HFF-Myc (cell line): ENCODE measurements at regions not wholly inside any gene's neighbourhood (a gene's known extent, or its start where the extent isn't known, plus 50 kb on each side); places are given as distances from the start of the nearest gene placed in this dataset.

Experiments
- DNase-seq: peaks from one replicate; pipeline ENCODE4 v3.0.0-alpha.2; 2011; ENCODE audit warnings: low read depth; ENCODE audit errors: extremely low read depth
- H3K4me3 ChIP-seq: replicated peaks from 2 replicates; pipeline ENCODE4 v1.5.1; 2011; ENCODE audit warnings: low read depth, mild to moderate bottlenecking, control low read depth, low read length
- CTCF ChIP-seq: IDR thresholded peaks from 2 replicates; pipeline ENCODE4 v1.5.1; 2012; ENCODE audit warnings: mild to moderate bottlenecking, low read depth, low read length, control low read depth; ENCODE audit errors: missing control alignments

GRCh38 chr5:92734211-92734940 is 846.6 kb downstream of the NR2F1-AS1 start:
- H3K4me3 ChIP-seq: no peak overlapping the region
- no peak for DNase-seq
- no peak for TF ChIP-seq CTCF

- H3K4me3 ChIP-seq: no peak overlapping the region
- no peak for TF ChIP-seq CTCF
- no peak for DNase-seq
Measured at GRCh38 chr5:92730486-92730885, 850.5 kb downstream of the NR2F1-AS1 start.

GRCh38 chr5:92729088-92729487 is 851.9 kb downstream of the NR2F1-AS1 start:
- TF ChIP-seq CTCF: no peak
- no peak for DNase-seq
- no peak overlapping the region for H3K4me3 ChIP-seq

GRCh38 chr5:92715946-92716520 is 865.0 kb downstream of the NR2F1-AS1 start:
- no peak for DNase-seq
- H3K4me3 ChIP-seq: no peak overlapping the region
- no peak for TF ChIP-seq CTCF

GRCh38 chr5:92713826-92714225 is 867.2 kb downstream of the NR2F1-AS1 start:
- no peak for TF ChIP-seq CTCF
- no peak overlapping the region for H3K4me3 ChIP-seq
- no peak for DNase-seq

GRCh38 chr5:92713335-92713743 is 867.7 kb downstream of the NR2F1-AS1 start:
- no peak for DNase-seq
- no peak for TF ChIP-seq CTCF
- no peak overlapping the region for H3K4me3 ChIP-seq
